RKO (cell line): ENCODE measurements at regions not wholly inside any gene's neighbourhood (a gene's known extent, or its start where the extent isn't known, plus 50 kb on each side); places are given as distances from the start of the nearest gene placed in this dataset.

Source experiments
- DNase-seq: peaks from one replicate; pipeline ENCODE4 v3.0.0-alpha.2; 2016; ENCODE audit warnings: low spot score

DNA sequence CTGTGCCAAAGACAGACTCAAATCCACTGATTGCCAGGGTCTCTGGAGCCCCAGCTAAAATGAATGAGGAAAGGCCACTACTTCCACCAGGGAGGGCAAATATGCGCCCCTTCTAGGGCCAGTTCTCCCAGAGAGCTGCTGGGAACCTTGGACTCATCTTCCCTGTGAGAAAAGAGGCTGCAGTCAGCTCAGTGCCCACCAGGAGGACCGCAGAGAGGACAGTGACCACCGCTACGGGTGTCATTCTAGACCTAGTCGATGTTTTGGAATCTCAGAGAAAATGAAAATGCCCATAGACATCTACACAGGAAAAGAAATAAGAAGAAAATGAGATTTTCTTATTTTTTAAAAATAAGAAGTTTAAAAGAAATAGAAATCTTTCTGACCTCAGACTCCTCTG, 235.1 kb downstream of the UQCRFS1 start:
- DNase-seq: no peak

DNA sequence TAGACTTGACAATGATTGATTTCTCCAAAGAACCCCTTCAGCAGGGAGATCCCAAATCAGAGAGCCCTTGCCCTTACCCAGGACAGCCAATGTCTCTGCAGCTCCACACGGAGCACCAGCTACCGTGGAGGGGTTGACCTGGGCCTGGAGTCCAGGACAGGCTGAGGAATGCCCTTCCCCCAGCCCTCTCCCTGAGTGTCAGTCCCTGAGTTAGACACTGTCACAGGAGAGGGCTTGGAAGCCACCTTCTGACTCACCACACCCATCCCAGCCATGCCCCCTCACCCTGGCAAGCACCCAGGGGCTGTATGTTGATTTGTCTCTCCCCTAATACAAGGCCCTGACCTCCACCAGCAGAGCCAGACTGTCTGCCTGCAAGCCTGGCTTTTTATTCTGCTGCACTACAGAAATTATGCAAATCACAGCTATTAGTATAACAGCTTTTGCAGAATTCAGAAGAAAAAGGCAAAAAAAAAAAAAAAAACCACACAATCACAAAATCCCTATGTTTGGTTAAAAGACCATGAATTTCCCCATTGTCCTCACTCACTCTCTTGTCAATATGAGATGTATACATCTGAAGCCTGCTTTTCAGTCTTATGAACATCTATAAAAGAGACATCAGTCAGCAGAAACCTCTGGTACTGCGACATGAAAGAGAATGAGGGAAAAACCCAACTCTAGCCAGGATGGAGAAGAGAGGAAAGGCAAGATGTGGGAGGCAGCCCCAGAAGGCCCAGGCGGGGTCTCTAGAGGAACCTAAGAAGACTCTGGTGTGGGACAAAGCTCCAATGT, 240.7 kb downstream of the UQCRFS1 start:
- DNase-seq: no peak

DNA sequence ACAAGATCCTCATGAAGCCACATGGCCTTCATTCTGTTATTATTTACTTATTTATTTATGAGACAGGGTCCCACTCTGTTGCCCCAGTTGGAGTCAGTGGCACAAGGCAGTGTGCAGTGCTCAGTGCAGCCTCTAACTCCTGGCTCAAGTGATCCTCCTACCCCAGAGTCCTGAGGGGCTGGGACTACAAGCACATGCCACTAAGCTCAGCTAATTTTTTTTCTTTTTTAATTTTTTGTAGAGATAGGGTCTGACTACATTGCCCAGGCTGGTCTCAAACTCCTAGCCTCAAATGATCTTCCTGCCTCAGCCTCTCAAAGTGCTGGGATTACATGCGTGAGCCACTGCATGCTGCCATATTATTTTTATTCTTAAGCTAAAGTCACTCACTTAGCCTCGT, 241.4 kb downstream of the UQCRFS1 start:
- no peak for DNase-seq

GRCh38 chr19:28971049-28971448, 241.9 kb downstream of the UQCRFS1 start:
- no peak for DNase-seq

- no peak for DNase-seq
Measured at GRCh38 chr19:28968721-28969120, 244.2 kb downstream of the UQCRFS1 start.

DNA sequence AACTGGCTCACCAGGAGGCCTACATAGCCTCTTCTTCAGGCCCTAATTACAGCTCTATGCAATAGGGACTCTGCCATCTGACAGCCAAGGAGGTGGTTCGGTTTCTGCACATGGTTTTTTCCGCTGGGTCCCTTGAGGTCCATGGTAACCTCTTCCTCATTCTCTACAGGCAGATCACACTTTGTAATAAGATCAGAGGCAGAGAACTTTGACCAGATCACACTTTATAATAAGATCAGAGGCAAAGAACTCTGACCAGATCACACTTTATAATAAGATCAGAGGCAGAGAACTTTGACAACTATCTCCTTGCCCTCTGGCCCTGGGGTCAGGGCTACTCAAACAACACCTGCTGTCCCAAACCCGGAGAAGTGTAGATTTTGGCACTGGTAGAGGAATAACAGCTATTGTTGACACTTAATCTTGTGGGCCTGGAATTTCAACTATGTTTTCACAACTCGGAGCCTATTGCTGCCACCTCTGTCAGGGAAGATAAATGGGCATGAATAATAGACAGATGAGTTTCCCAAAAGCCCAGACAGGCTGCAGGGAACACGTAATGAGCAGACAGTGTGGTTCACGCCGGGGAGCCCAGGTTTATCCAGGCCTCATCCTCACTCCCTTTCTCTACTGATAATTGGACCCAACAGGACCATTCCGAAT, 246.1 kb downstream of the UQCRFS1 start:
- DNase-seq: no peak

GRCh38 chr19:28964500-28964899, 248.5 kb downstream of the UQCRFS1 start:
- no peak for DNase-seq

- no peak for DNase-seq
Measured at GRCh38 chr19:28963486-28964250, 249.3 kb downstream of the UQCRFS1 start.

DNA sequence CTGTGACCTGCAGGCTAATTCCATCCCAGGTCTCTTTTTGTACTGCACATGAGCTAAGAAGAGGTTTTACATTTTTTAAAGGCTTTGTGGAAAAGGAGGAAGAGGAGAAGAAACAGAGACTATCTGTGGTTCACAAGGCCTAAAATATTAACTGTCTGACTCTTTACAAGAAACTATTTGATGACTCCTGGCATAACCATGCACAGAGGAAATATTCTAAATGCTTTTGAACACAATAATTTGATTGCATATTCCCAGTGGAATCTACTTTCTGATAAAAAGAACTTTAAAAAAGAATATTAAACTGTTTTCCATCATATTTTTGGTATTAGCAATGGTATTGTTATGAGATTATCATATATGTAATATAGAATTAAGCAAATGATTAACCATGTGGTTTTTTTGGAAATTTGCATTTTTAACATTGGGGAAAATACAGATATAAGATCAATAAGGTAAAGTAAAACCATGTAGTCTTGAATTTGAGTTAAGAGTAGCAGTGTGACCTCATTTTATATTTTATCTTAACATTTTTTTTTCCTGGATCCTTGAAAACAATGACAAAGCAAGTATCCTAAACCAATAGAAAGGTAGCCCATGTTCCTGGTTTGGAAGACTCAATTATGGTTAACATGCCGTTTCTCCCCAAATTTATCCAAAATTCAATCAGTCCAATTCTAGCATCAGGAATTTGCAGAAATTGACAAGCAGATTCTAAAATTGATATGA, 251.0 kb downstream of the UQCRFS1 start:
- DNase-seq: no peak

DNA sequence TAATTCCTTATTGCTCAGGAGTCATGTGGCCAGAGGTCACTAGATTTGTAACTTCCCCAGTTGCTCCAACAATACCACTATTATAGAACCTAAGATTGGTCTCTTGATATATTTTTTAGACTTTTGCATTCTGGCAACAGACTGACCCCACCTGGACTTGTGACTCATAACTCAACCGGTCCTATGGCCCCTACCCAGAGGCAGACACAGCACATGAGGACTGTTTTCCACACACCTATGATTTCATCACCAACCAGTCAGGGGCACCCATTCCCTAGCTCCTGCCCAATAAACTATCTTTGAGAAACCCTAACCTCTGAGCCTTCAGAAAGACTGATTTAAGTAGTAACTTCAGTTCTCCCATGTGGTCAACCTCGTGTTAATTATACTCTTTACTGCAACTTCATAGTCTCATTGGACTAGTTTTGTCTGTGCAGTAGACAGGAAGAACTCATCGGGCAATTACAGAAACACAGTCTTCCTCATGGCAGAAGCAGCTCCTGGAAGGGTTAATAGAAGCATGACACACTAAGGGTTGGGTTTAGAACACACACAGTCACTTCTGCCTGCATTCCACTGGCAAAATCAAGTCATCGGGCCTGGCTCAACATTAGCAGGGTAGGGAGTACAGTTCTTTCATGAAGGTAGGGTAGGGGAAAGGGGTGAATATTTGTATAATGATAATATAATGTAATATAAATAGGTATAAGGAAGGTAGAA, 251.8 kb downstream of the UQCRFS1 start:
- no peak for DNase-seq

DNA sequence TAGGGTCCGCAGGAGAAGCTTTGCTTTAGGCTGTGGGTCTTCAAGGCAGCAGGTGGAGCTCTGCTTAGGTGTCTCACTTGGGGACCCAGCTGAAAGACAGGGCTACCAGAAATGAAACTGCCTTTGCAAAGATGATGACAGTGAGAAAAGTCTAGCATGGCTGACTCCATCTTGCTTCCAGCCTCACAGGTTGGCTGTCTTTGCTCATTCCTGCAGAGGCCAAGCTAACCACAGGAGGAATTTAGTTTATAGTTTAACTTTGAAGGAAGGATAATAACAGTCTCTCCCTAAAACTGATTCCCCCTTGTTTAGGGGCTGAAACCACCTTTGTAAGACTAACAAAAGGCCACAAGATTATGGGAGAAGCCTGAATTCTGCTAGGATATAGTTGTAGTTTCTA, 252.4 kb downstream of the UQCRFS1 start:
- DNase-seq: no peak

DNA sequence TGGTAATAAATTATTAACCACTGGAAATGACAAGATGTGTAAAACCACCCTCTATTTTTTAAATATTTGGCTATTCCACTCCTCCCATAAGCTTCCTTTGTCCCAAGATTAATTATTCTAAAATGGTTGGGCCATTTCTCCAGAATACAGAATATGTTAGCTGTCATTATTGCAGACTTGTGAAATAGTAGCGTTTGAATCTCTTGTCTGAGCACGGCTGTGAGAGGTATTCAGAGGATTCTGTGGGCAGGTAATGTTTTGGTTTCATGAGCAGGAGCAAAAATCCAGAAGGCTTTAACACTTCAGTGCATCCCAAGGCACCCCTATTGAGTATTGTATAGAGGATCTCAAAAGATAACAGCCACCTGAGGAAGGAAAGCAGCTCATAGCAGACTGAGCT, 256.0 kb downstream of the UQCRFS1 start:
- DNase-seq: no peak

GRCh38 chr19:28956421-28956820, 256.5 kb downstream of the UQCRFS1 start:
- no peak for DNase-seq

GRCh38 chr19:28949535-28949934, 263.4 kb downstream of the UQCRFS1 start:
- no peak for DNase-seq

DNA sequence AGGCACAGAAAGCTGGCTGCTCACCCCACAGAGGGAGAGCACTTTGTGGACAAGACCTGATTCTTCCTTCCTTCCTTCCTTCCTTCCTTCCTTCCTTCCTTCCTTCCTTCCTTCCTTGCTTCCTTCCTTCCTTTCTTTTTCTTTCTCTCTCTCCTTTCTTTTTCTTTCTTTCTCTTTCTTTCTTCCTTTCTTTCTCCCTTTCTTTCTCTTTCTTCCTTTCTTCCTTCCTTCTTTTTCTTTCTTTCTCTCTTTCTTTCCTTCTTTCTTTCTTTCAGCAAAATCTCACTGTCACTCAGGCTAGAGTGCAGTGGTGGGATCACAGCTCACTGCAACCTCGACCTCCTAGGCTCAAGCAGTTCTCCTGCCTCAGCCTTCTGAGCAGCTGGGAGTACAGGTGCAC, 263.9 kb downstream of the UQCRFS1 start:
- DNase-seq: no peak

GRCh38 chr19:28948566-28948965, 264.4 kb downstream of the UQCRFS1 start:
- DNase-seq: no peak

DNA sequence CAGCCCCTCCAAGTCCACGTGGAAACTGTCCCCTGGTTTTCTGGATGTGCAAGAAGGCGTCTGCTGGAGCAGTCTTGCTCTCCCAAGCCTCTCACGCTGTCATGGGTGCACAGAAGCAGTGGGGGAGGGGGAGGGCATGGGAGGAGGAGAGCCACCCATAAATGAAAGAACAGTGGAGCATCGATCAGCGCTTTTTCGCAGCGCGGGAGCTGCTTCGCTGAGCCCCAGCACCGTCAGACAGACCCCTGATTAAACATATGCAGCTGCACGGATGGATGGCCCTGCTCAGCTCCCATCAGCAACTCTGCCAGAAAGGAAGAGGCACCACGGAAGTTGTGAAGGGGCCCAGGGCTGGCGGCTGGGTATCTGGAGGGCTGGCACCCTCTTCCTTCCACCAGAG, 264.9 kb downstream of the UQCRFS1 start:
- DNase-seq: no peak

GRCh38 chr19:28943651-28944050, 269.3 kb downstream of the UQCRFS1 start:
- DNase-seq: no peak

DNA sequence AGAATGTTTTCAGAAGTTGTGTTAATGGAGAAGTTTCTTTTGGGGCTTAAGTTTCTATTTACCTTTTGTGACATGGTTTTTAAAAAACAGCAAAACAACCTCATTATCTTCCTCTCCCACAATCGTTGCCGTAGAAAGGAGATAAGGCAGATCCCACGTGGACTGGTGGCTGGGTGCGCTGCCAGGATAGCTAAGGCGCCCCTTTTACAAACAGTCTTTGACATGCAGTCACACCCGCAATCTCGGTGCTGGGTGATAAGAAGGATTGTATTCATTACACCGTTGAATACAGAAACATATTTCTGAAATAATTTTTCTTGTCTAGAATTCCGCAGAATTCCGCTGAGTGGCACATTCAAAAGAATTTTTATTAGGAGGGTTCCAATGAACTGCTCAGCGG, 271.1 kb downstream of the UQCRFS1 start:
- DNase-seq: no peak

GRCh38 chr19:28940751-28941500, 272.0 kb downstream of the UQCRFS1 start:
- DNase-seq: no peak

GRCh38 chr19:28939236-28939635, 273.7 kb downstream of the UQCRFS1 start:
- DNase-seq: no peak
